Dermis blood vessel endothelial cell (primary cell): ENCODE measurements at regions not wholly inside any gene's neighbourhood (a gene's known extent, or its start where the extent isn't known, plus 50 kb on each side); places are given as distances from the start of the nearest gene placed in this dataset.
"Not testable (repeated sequence)": the region's sequence is repeated elsewhere in the genome, so short reads cannot be mapped to it uniquely, and the experiment has no call there.

Source experiments
- DNase-seq: peaks from one replicate; pipeline ENCODE4 v3.0.0; 2010

DNA sequence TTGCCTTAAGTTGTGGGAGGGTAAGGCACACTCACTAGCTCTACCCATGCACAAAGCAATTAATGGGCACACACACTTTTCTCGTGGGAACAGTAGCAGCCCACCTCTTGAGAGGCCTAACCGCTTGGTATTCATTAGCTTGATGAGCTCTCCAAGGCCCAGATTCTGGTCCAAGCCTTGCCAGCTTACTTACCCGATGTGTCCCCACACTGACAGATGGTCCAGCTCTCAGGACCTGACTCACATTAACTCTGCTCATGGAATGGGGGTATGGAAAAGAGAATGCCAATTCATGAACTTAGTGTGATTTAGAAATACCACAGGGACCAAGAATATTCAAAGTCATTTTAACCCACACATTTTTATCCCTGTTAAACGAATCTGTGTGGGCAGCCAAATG is 106.8 kb upstream of the CACHD1 start:
- DNase-seq = no peak

GRCh38 chr1:64363616-64364015 is 106.3 kb upstream of the CACHD1 start:
- no peak for DNase-seq

DNA sequence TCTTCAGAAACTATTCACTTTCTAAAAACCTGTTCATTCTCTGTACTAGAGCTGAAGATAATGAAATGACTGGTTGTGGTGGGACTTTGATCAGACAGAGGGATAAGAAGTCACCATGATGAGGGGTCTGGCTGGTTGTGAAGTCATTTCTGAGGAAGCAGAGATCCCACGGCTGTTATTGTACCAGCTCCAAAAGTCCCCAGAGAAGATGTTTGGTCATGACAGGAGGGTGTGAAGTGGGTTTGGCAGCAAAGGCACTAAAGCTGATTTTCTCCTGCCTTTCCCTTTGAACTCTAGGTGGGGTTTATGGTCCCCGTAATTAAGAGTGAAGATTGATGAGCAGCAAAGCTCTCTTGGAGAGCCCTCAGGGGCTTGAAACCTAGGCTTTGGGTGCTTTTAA is 103.1 kb upstream of the CACHD1 start:
- no peak for DNase-seq

- no peak for DNase-seq
These were observed 101.6 kb upstream of the CACHD1 start for GRCh38 chr1:64368344-64368743.

- peak; percentile 1 for DNase-seq
These were observed 91.1 kb upstream of the CACHD1 start for GRCh38 chr1:64378826-64379225.

- peak; percentile 1 for DNase-seq
These were observed 82.3 kb upstream of the CACHD1 start for GRCh38 chr1:64387389-64388285.

GRCh38 chr1:64388336-64388735 is 81.6 kb upstream of the CACHD1 start:
- DNase-seq = peak; percentile 4

GRCh38 chr1:64392109-64392508 is 77.8 kb upstream of the CACHD1 start:
- no peak for DNase-seq

- DNase-seq = no peak
These were observed 76.1 kb upstream of the CACHD1 start for GRCh38 chr1:64393790-64394189.

DNA sequence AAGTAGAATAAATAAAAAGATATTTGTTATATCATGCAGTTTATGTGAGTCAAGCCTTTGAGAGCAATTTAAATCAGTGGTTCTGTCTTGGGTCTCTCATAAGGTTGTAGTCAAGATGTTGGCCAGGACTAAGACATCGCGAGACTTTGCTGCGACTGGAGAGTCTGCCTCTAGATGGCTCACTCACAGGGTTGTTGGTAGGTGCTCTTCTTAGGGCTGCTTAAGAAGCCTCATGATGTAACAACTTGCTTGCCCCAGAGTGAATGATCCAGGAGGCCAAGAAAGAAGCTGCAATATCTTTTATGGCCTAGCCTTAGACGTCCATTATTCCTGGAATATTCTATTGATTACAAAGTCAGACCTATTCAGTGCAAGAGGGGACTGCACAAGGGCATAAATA is 73.1 kb upstream of the CACHD1 start:
- peak; percentile 11 for DNase-seq

- DNase-seq = no peak
These were observed 72.4 kb upstream of the CACHD1 start for GRCh38 chr1:64397541-64397940.

GRCh38 chr1:64398936-64399335 is 71.0 kb upstream of the CACHD1 start:
- no peak for DNase-seq

- DNase-seq = no peak
These were observed 68.6 kb upstream of the CACHD1 start for GRCh38 chr1:64401285-64401684.

DNA sequence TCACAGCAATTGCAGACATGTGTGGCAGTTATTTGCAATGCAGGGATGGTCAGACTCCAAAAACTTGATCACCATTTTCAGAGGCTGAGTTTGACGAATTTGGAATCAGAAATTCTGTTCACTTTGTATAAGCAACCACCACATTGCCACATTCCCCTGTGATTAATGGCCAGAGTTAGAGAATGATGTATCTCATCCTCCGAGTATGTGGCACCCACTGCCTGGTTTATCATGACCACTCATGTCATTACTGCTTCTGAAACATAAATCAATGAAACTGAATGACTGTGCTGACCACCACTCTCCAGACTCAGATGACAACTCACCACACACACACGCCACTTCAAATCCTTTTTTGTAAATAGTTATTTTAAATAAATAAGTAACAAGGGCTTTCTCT is 66.6 kb upstream of the CACHD1 start:
- DNase-seq = no peak

- no peak for DNase-seq
These were observed 65.7 kb upstream of the CACHD1 start for GRCh38 chr1:64404202-64404601.

- no peak for DNase-seq
These were observed 64.1 kb upstream of the CACHD1 start for GRCh38 chr1:64405833-64406232.

GRCh38 chr1:64410217-64410616 is 59.7 kb upstream of the CACHD1 start:
- no peak for DNase-seq

GRCh38 chr1:64414855-64415546 is 54.9 kb upstream of the CACHD1 start:
- not testable (repeated sequence) for DNase-seq

DNA sequence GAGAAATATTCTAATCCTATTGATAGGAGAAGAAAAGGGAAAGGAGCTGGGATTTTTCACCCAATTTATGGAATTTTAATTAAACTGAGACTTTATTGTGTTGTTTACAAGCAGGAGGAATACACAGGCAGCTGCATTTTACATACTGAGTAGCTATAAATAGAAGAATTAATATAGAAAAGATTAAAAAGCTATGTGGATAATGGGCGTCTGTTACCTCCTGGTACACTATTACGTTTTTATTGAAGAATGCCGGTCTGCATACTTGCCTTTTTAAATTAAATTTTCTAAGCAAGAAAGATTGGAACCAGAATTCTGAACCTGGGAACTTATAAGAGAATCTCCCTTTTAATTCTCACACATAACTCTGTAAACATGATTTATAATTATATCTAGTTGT is 52.1 kb upstream of the CACHD1 start:
- DNase-seq = no peak
